Mucosa of gallbladder (tissue), 1 donor: ENCODE measurements at regions not wholly inside any gene's neighbourhood (a gene's known extent, or its start where the extent isn't known, plus 50 kb on each side); places are given as distances from the start of the nearest gene placed in this dataset.
"Not testable (repeated sequence)": the region's sequence is repeated elsewhere in the genome, so short reads cannot be mapped to it uniquely, and the experiment has no call there.

Source experiments
- DNase-seq: peaks from one replicate; pipeline ENCODE4 v3.0.0-alpha.2; 2020; ENCODE audit warnings: low spot score
- donor health status: DM: no; HTN: no; CAD: no.

- DNase-seq: no peak
These were observed 576.6 kb downstream of the ADGRL2 start for GRCh38 chr1:82377201-82377884.

GRCh38 chr1:82373710-82374109 is 573.0 kb downstream of the ADGRL2 start:
- DNase-seq: no peak

GRCh38 chr1:82371844-82372498 is 571.2 kb downstream of the ADGRL2 start:
- no peak for DNase-seq

- DNase-seq: no peak
These were observed 566.7 kb downstream of the ADGRL2 start for GRCh38 chr1:82367456-82367855.

GRCh38 chr1:82366689-82367088 is 566.0 kb downstream of the ADGRL2 start:
- DNase-seq: no peak

- DNase-seq: not testable (repeated sequence)
These were observed 558.8 kb downstream of the ADGRL2 start for GRCh38 chr1:82359541-82359940.

- DNase-seq: not testable (repeated sequence)
These were observed 558.0 kb downstream of the ADGRL2 start for GRCh38 chr1:82358706-82359105.

- DNase-seq: not testable (repeated sequence)
These were observed 553.8 kb downstream of the ADGRL2 start for GRCh38 chr1:82354546-82354945.

- no peak for DNase-seq
These were observed 547.8 kb downstream of the ADGRL2 start for GRCh38 chr1:82348487-82348886.

GRCh38 chr1:82346141-82346540 is 545.4 kb downstream of the ADGRL2 start:
- no peak for DNase-seq

GRCh38 chr1:82343381-82343780 is 542.6 kb downstream of the ADGRL2 start:
- DNase-seq: no peak

GRCh38 chr1:82337635-82338034 is 536.9 kb downstream of the ADGRL2 start:
- no peak for DNase-seq

- no peak for DNase-seq
These were observed 529.6 kb downstream of the ADGRL2 start for GRCh38 chr1:82330330-82330729.

- DNase-seq: no peak
These were observed 528.5 kb downstream of the ADGRL2 start for GRCh38 chr1:82329226-82329625.

GRCh38 chr1:82323144-82323841 is 522.6 kb downstream of the ADGRL2 start:
- DNase-seq: no peak

GRCh38 chr1:82321794-82322193 is 521.1 kb downstream of the ADGRL2 start:
- no peak for DNase-seq

GRCh38 chr1:82319546-82319945 is 518.8 kb downstream of the ADGRL2 start:
- DNase-seq: no peak

- no peak for DNase-seq
These were observed 518.2 kb downstream of the ADGRL2 start for GRCh38 chr1:82318921-82319320.

- DNase-seq: no peak
These were observed 517.5 kb downstream of the ADGRL2 start for GRCh38 chr1:82318265-82318664.

GRCh38 chr1:82317671-82318070 is 516.9 kb downstream of the ADGRL2 start:
- no peak for DNase-seq

GRCh38 chr1:82299656-82300055 is 498.9 kb downstream of the ADGRL2 start:
- no peak for DNase-seq

- no peak for DNase-seq
These were observed 498.3 kb downstream of the ADGRL2 start for GRCh38 chr1:82299056-82299455.
